ENCODE measurements at regions not wholly inside any gene's neighbourhood (a gene's known extent, or its start where the extent isn't known, plus 50 kb on each side); places are given as distances from the start of the nearest gene placed in this dataset.

DNA sequence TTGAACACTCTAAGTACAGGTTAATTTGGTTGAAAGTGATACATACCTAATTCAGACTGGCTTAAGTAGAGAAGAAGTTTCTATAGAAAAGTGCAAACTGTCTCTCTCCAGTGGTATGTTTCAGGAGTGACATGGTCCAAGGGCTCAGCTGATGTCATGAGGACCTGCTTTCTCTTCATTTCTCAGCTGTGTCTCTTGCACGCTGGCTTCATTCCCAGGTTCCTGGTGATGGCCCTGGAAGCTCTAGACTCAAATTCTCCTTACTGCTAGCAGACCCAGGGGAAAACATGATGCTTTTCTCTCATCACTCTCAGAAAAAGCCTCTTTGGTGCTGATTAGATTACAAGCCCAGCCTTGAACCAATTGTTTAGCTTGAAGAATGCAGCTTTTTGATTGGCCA lies 211.9 kb upstream of the CLINT1 start:
- TF ChIP-seq POLR2AphosphoS5 (IDR thresholded peaks at IDR 0.05) (no peak), POLR2A (IDR thresholded peaks at IDR 0.05) (no peak), EP300 (IDR thresholded peaks at IDR 0.05) (no peak)
- TF ChIP-seq, protein P1, sequence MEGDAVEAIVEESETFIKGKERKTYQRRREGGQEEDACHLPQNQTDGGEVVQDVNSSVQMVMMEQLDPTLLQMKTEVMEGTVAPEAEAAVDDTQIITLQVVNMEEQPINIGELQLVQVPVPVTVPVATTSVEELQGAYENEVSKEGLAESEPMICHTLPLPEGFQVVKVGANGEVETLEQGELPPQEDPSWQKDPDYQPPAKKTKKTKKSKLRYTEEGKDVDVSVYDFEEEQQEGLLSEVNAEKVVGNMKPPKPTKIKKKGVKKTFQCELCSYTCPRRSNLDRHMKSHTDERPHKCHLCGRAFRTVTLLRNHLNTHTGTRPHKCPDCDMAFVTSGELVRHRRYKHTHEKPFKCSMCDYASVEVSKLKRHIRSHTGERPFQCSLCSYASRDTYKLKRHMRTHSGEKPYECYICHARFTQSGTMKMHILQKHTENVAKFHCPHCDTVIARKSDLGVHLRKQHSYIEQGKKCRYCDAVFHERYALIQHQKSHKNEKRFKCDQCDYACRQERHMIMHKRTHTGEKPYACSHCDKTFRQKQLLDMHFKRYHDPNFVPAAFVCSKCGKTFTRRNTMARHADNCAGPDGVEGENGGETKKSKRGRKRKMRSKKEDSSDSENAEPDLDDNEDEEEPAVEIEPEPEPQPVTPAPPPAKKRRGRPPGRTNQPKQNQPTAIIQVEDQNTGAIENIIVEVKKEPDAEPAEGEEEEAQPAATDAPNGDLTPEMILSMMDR (IDR thresholded peaks at IDR 0.05) = no peak
